ENCODE measurements at regions not wholly inside any gene's neighbourhood (a gene's known extent, or its start where the extent isn't known, plus 50 kb on each side); places are given as distances from the start of the nearest gene placed in this dataset.

DNA sequence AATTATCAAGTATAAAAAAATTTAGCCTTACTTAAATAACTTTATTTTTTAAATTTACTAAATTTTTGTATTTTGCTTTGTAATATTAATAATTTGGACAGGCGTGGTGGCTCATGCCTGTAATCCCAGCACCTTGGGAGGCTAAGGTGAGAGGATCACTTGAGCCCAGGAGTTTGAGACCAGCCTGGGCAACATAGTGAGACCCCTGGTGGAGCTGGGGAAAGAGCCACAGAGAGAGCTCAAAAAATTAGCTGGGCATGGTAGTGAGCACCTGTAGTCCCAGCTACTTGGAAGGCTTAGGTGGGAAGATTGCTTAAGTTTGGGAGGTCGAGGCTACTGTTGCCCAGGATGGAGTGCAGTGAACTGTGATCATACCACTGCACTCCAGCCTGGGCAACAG is 143.5 kb downstream of the B3GNT2 start:
- TF ChIP-seq, protein P1, sequence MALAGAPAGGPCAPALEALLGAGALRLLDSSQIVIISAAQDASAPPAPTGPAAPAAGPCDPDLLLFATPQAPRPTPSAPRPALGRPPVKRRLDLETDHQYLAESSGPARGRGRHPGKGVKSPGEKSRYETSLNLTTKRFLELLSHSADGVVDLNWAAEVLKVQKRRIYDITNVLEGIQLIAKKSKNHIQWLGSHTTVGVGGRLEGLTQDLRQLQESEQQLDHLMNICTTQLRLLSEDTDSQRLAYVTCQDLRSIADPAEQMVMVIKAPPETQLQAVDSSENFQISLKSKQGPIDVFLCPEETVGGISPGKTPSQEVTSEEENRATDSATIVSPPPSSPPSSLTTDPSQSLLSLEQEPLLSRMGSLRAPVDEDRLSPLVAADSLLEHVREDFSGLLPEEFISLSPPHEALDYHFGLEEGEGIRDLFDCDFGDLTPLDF (CRISPR knock-in tag; IDR thresholded peaks at IDR 0.05): no peak
- TF ChIP-seq, protein P2, sequence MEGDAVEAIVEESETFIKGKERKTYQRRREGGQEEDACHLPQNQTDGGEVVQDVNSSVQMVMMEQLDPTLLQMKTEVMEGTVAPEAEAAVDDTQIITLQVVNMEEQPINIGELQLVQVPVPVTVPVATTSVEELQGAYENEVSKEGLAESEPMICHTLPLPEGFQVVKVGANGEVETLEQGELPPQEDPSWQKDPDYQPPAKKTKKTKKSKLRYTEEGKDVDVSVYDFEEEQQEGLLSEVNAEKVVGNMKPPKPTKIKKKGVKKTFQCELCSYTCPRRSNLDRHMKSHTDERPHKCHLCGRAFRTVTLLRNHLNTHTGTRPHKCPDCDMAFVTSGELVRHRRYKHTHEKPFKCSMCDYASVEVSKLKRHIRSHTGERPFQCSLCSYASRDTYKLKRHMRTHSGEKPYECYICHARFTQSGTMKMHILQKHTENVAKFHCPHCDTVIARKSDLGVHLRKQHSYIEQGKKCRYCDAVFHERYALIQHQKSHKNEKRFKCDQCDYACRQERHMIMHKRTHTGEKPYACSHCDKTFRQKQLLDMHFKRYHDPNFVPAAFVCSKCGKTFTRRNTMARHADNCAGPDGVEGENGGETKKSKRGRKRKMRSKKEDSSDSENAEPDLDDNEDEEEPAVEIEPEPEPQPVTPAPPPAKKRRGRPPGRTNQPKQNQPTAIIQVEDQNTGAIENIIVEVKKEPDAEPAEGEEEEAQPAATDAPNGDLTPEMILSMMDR (IDR thresholded peaks at IDR 0.05): no peak
- TF ChIP-seq NR1H2 (CRISPR knock-in tag; IDR thresholded peaks at IDR 0.05) (no peak), FOXK1 (CRISPR knock-in tag; IDR thresholded peaks at IDR 0.05) (no peak)
- TF ChIP-seq, protein P3, sequence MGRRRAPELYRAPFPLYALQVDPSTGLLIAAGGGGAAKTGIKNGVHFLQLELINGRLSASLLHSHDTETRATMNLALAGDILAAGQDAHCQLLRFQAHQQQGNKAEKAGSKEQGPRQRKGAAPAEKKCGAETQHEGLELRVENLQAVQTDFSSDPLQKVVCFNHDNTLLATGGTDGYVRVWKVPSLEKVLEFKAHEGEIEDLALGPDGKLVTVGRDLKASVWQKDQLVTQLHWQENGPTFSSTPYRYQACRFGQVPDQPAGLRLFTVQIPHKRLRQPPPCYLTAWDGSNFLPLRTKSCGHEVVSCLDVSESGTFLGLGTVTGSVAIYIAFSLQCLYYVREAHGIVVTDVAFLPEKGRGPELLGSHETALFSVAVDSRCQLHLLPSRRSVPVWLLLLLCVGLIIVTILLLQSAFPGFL (CRISPR knock-in tag; IDR thresholded peaks at IDR 0.05; ENCODE audit: borderline replicate concordance): no peak
- TF ChIP-seq, protein P4, sequence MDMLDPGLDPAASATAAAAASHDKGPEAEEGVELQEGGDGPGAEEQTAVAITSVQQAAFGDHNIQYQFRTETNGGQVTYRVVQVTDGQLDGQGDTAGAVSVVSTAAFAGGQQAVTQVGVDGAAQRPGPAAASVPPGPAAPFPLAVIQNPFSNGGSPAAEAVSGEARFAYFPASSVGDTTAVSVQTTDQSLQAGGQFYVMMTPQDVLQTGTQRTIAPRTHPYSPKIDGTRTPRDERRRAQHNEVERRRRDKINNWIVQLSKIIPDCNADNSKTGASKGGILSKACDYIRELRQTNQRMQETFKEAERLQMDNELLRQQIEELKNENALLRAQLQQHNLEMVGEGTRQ (CRISPR knock-in tag; IDR thresholded peaks at IDR 0.05): no peak
- TF ChIP-seq, protein P5, sequence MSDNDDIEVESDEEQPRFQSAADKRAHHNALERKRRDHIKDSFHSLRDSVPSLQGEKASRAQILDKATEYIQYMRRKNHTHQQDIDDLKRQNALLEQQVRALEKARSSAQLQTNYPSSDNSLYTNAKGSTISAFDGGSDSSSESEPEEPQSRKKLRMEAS (CRISPR knock-in tag; IDR thresholded peaks at IDR 0.05): no peak

Data from WTC11 (cell line).